ENCODE measurements at regions not wholly inside any gene's neighbourhood (a gene's known extent, or its start where the extent isn't known, plus 50 kb on each side); places are given as distances from the start of the nearest gene placed in this dataset.

- no peak for TF ChIP-seq TARDBP (IDR thresholded peaks at IDR 0.05)
- no peak for TF ChIP-seq ELF4 (IDR thresholded peaks at IDR 0.05)
- no peak for TF ChIP-seq ZNF384 (IDR thresholded peaks at IDR 0.05)
- no peak for TF ChIP-seq NFRKB (IDR thresholded peaks at IDR 0.05)
Observed at GRCh38 chr2:223475901-223476300, 126.3 kb downstream of the SCG2 start.

All from HEK293T (cell line).